ENCODE measurements at regions not wholly inside any gene's neighbourhood (a gene's known extent, or its start where the extent isn't known, plus 50 kb on each side); places are given as distances from the start of the nearest gene placed in this dataset.

- Histone ChIP-seq H3K4me1 (peaks cover 8% of the 10 kb centered on the region), H3K36me3 (no peaks in the 10 kb centered on the region), H3K9ac (ENCODE audit: low read depth in 2 of 2, low read length in 2 of 2) (no peak overlapping the region), H3K9me3 (no peaks in the 10 kb centered on the region), H3K27me3 (no peaks in the 10 kb centered on the region), H3K4me3 (no peak overlapping the region), H3K27ac (no peak overlapping the region)
- no peak for TF ChIP-seq CTCF (IDR thresholded peaks at IDR 0.05)
- DNase-seq: no peak
- intact Hi-C loops (cut with DNase I): no loop called here
Observed at GRCh38 chr6:170033666-170034065, 257.2 kb downstream of the DLL1 start.

GRCh38 chr6:170032706-170033309 is 258.1 kb downstream of the DLL1 start:
- TF ChIP-seq CTCF (IDR thresholded peaks at IDR 0.05): no peak
- no peak for DNase-seq

GRCh38 chr6:170032197-170032596 is 258.7 kb downstream of the DLL1 start:
- DNase-seq: no peak

More at GRCh38 chr6:170032706-170033309, 258.1 kb downstream of the DLL1 start:
- Histone ChIP-seq H3K9ac (ENCODE audit: low read depth in 2 of 2, low read length in 2 of 2) (no peak overlapping the region), H3K36me3 (no peaks in the 10 kb centered on the region), H3K4me1 (peaks cover 8% of the 10 kb centered on the region), H3K27ac (no peak overlapping the region), H3K4me3 (no peak overlapping the region), H3K9me3 (no peaks in the 10 kb centered on the region), H3K27me3 (no peaks in the 10 kb centered on the region)
- intact Hi-C loops (cut with DNase I): no loop called here

GRCh38 chr6:170031684-170032121 is 259.2 kb downstream of the DLL1 start:
- no peak for TF ChIP-seq CTCF (IDR thresholded peaks at IDR 0.05)
- Histone ChIP-seq H3K36me3 (no peaks in the 10 kb centered on the region), H3K9ac (ENCODE audit: low read depth in 2 of 2, low read length in 2 of 2) (no peak overlapping the region), H3K4me1 (peaks cover 12% of the 10 kb centered on the region), H3K27ac (no peak overlapping the region), H3K9me3 (no peaks in the 10 kb centered on the region), H3K4me3 (no peak overlapping the region), H3K27me3 (no peaks in the 10 kb centered on the region)
- intact Hi-C loops (cut with DNase I): no loop called here
- DNase-seq: no peak

More at GRCh38 chr6:170032197-170032596, 258.7 kb downstream of the DLL1 start:
- Histone ChIP-seq H3K9ac (ENCODE audit: low read depth in 2 of 2, low read length in 2 of 2) (no peak overlapping the region), H3K27me3 (no peaks in the 10 kb centered on the region), H3K36me3 (no peaks in the 10 kb centered on the region), H3K27ac (no peak overlapping the region), H3K9me3 (no peaks in the 10 kb centered on the region), H3K4me1 (peaks cover 8% of the 10 kb centered on the region), H3K4me3 (no peak overlapping the region)
- TF ChIP-seq CTCF (IDR thresholded peaks at IDR 0.05): no peak
- intact Hi-C loops (cut with DNase I): no loop called here

- DNase-seq: no peak
- Histone ChIP-seq H3K4me1 (peaks cover 19% of the 10 kb centered on the region), H3K27ac (no peak overlapping the region), H3K9me3 (no peaks in the 10 kb centered on the region), H3K9ac (ENCODE audit: low read depth in 2 of 2, low read length in 2 of 2) (no peak overlapping the region), H3K27me3 (no peaks in the 10 kb centered on the region), H3K36me3 (no peaks in the 10 kb centered on the region), H3K4me3 (no peak overlapping the region)
- intact Hi-C loops (cut with DNase I): no loop called here
- TF ChIP-seq CTCF (IDR thresholded peaks at IDR 0.05): no peak
Observed at GRCh38 chr6:170030821-170031471, 259.9 kb downstream of the DLL1 start.

Data from colonic mucosa (tissue), 4 donors.